Adrenal gland (tissue), 5 donors: ENCODE measurements at regions not wholly inside any gene's neighbourhood (a gene's known extent, or its start where the extent isn't known, plus 50 kb on each side); places are given as distances from the start of the nearest gene placed in this dataset.
"Not testable (repeated sequence)": the region's sequence is repeated elsewhere in the genome, so short reads cannot be mapped to it uniquely, and the experiment has no call there.

Source experiments
- CTCF ChIP-seq, 6 experiments: fragments of 450-650 bp in 4 of 6; fragments of 200-600 bp in 2 of 6; sonication (generic) in 1 of 6; IDR thresholded peaks; 1 replicate in 5 of 6; 2 replicates in 1 of 6; pipeline versions ENCODE4 v1.5.1 to v1.8.0; 2016 to 2021; ENCODE audit warnings: antibody characterized with exemption in 6 of 6, mild to moderate bottlenecking in 2 of 6, moderate library complexity in 1 of 6
- POLR2A ChIP-seq, 2 donors: fragments of 450-650 bp; IDR thresholded peaks; one replicate each; pipeline ENCODE4 v1.6.1; 2017; ENCODE audit warnings: antibody characterized with exemption in 2 of 2, mild to moderate bottlenecking in 2 of 2, moderate library complexity in 1 of 2
- donor health status: DM: no; HTN: no; CAD: no.

GRCh38 chr11:38601371-38601770, 2003.3 kb upstream of the RAG2 start:
- TF ChIP-seq CTCF, POLR2A (IDR thresholded peaks at IDR 0.05): not testable (repeated sequence)
